Ramos (cell line): ENCODE measurements at regions not wholly inside any gene's neighbourhood (a gene's known extent, or its start where the extent isn't known, plus 50 kb on each side); places are given as distances from the start of the nearest gene placed in this dataset.
"Not testable (repeated sequence)": the region's sequence is repeated elsewhere in the genome, so short reads cannot be mapped to it uniquely, and the experiment has no call there.

Experiments used
- in situ Hi-C: fragments of 300-500 bp; cut with MboI; formaldehyde crosslinking; loops from one replicate; pipeline ENCODE4 v1.14.3; 2022; ENCODE audit warnings: low sequenced_read_pairs; ENCODE audit not compliant: unreplicated experiment

DNA sequence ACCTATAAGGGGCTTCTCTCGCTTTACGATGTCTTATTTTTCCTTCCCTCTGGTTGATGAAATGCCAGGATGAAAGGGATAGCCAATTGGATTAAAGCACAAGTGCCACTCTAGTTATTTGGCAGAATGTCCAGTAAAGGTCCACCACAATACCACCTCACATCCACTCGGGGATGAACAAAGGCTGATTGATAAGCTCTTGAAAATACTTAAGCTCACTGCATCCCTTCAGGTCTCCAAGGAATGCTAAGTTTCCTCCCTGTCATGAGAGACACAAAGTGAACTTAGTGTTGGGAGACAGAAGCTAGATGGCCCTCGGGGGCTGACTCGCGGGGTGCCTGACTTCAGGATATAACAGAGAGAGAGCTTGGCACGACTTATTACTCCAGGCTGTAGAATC is 185.9 kb upstream of the ZNF644 start:
- in situ Hi-C loops = not testable (repeated sequence)

DNA sequence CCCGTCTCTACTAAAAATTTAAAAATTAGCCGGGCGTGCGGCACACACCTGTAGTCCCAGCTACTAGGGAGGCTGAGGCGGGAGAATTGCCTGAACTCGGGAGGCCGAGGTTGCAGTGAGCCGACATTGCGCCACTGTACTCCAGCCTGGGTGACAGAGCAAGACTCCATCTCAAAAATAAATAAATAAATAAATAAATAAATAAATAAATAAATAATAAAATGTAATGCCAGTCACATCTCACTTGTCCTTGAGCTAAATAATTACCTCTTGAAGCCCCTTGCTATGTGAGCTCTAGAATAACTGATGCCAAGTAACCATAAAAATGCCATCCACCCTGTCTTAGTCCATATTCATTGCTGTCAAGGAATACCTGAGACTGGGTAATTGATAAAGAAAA is 182.3 kb upstream of the ZNF644 start:
- in situ Hi-C loops = not testable (repeated sequence)

DNA sequence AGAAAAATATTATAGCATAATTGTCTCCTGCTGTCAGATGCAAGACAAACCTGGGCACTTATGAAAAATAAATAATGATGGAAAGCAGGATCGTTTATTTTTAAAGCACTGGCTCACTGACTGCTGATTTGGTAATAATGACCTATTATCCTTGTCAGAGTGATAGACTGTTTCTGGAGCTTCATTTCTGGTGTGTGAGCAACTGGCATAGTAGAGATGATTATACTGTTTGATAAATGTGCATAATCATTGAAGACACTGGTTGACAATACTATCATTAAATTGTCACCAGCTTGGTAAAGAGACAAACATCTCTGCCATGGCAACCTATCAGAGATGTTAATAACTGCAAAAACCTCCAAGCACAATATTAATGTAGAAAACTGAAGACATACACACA is 179.9 kb upstream of the ZNF644 start:
- in situ Hi-C loops = no loop called here

DNA sequence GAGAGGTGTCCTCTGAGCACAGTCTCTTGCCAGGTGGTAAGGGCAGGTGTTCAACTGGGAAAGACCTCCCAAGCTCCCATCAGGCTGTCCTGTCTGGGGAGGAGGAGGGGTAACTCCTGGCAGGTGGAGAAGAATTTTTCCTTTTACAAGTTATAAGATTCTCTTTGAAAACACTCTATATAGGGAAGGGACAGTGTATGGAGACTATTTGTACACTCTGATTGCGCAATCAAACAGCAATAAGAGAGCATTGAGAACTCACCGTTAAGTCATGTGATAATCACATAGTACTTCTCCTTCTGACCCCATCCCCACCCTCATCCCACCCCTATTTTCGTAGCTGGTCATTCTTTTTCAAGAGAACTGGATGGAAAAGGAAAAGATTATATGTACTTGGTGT is 179.3 kb upstream of the ZNF644 start:
- in situ Hi-C loops = no loop called here

DNA sequence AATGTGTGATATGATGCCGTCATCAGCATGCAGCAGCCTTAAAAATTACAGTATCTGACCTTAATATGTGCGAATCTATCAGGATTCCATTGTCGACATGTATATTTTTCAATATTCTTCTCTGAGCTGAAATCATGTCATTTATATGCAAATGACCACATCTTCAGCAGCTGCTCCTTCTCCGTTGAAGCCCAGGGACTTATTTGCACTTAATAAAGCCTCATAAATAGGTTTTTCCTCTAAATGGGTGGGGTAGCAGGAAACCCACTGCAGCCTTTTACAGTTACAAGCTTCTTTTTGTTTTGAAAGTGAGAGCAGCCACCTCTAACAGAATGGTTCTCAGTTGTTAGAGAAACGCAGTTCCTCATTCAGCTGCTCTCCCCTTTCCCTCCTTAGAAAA is 178.8 kb upstream of the ZNF644 start:
- in situ Hi-C loops = no loop called here

DNA sequence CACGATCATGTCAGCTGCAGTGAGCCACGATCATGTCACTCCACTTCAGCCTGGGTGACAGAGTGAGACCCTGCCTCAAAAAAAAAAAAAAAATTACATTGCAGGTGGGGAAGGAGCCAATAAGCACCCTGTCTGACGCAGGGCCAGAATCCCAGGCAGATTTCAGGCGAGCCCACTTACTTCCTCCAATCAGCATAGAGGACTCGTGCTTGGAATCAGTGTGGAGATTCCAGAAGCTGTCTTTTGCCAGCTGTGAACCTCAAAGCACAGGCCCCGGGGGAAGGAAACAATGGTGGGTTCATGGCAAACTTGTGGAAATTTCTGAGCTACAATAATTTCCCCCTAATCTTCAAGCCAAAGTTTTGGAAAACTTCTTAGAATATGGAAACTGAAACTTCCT is 178.2 kb upstream of the ZNF644 start:
- in situ Hi-C loops = no loop called here

DNA sequence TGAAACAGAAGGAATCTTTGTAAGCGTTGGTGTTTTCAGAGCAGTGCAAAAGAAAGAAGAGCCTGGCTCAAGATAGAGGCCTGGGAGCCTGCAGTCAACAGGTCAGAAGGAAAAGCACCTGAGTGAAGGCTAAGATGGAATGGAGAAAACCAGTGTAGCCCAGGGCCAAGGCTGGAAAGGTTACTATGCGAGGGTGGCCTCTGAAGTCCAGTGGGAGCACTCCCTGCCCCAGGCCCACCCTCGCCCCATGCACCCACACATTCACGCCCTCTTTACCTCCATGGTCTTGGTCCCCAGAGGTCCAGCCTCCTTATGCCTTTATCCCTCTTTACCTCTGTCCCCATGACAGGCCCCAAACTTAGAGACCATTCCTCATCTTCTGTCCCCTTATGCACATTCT is 169.2 kb upstream of the ZNF644 start:
- in situ Hi-C loops = no loop called here

DNA sequence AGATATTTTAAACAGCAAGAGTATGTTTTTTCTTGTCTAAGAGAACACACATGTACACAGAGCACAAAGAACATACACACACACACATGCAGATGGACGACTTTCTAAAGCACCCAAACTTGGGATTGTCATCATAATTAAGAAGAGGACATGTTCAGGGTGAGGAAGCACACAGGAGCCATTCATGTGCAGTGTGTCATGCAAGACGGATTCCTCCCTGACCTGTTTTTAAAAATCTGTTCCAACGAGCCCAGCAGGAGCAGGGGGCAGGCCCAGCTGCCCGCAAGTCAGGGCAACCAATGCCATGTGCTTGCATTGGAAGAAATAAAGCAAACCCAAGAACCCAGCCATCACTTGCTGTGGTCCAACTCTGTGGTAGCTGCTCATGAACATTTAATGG is 167.3 kb upstream of the ZNF644 start:
- in situ Hi-C loops = no loop called here

DNA sequence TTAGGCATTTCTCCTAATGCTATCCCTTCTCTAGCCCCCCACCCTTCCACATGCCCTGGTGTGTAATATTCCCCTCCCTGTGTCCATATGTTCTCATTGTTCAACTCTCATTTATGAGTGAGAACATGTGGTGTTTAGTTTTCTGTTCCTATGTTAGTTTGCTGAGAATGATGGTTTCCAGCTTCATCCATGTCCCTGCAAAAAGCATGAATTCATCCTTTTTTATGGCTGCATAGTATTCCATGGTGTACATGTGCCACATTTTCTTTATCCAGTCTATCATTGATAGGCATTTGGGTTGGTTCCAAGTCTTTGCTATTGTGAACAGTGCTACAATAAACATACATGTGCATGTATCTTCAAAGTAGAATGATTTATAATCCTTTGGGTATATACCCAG is 161.0 kb upstream of the ZNF644 start:
- in situ Hi-C loops = not testable (repeated sequence)

DNA sequence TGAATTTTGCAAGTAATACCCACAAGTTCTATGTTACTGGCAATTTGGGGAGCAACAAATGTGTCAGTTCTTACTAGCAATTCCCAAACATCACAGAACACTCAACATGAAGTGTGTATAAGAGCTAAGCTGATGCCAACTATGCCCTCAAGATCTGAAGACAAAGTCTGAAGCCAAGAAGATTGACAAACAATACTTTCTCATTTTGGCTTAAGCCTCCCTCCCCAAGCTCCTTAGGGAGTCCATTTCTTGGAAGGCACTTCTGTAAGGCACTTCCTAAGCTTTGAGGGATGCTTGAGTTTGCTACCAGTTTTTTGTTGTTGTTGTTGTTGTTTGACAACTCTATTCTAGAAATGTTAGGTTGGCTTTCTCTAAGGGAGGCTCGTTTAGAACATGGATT is 154.4 kb upstream of the ZNF644 start:
- in situ Hi-C loops = no loop called here

DNA sequence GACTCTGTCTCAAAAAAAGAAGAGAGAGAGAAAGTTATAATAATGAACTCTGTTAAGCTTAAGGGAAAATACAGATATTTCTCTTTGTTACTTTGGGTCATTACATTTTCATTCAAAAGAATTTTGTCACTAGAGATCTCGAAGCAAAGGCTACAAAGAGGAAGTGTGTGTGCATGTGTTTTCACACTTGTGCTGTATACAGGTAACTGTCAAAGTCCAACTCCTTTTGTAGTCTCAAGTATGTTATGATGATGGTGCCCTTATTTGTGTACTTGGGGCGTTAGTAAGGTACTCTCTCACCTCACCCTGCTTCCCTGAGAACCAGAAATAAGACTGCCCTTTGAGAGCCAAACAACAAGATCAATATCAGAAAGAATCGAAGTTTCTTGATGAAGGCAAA is 152.9 kb upstream of the ZNF644 start:
- in situ Hi-C loops = loop anchor here (25.0 kb wide), 1 partner anchor 462 kb away; the partner anchor contains the start of gene BARHL2

DNA sequence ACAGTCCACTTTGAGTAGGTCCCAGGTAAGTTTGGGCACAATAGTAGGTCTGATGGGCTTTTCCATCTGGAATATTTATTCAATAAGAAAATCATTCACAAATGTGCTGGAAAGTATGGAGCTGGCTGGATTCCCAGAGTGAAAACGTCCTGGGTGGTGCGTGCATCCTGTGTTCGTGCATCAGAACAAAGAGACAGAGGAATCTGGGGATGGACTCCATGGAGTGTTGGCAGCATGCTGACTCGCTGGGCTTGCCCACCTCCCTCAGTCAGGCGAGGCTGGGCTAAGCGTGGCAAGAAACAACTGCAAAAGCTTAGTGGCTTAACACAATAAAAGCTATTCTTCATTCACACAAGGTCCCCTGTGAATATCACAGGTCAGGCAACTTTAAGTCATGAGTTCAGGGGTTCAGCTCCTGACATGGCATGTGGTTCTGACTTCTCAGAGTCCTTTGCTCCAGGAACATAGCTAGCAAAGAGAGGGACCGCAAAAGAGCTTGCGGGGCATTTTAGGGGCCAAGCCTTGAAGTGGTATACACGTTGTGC is 151.6 kb upstream of the ZNF644 start:
- in situ Hi-C loops = loop anchor here (25.0 kb wide), 1 partner anchor 461 kb away; the partner anchor contains the start of gene BARHL2

DNA sequence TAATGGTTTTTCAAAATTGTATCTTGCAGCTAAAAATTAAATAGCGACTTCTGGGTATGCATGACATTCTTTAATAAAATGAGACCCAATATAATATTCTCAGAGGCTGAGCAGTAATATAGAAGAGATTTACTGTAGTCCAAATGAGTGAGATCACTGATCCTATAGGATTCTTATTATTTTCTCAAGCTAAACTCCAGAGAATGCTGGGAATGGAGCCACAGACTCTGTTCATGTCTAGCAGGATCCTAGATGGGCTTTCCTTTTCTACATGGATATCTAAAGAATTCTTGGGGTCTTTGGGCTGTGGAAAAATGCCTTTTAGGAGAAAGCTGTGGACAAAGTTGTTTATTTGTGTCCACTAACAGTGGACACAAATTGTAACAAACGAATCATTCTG is 150.7 kb upstream of the ZNF644 start:
- in situ Hi-C loops = loop anchor here (25.0 kb wide), 1 partner anchor 460 kb away; the partner anchor contains the start of gene BARHL2

DNA sequence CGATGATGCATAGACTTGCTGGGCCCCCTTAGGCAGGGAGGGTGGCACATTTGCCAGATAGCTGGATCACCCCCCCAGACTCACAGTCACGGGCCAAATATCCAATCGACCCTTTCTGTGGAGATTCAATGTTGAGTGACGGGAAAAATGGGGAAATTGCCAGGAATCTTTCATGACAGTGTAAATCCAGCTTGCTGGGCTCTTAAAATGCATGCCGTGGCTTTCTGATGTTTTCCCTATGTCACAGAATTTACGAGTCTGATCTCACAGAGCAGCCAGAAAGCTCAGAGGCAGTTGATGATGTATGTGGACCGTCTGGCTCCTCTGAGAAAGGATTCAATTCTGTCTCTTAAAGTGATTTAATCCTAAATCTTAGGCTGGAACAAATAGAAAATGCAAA is 150.1 kb upstream of the ZNF644 start:
- in situ Hi-C loops = loop anchor here (25.0 kb wide), 1 partner anchor 460 kb away; the partner anchor contains the start of gene BARHL2

DNA sequence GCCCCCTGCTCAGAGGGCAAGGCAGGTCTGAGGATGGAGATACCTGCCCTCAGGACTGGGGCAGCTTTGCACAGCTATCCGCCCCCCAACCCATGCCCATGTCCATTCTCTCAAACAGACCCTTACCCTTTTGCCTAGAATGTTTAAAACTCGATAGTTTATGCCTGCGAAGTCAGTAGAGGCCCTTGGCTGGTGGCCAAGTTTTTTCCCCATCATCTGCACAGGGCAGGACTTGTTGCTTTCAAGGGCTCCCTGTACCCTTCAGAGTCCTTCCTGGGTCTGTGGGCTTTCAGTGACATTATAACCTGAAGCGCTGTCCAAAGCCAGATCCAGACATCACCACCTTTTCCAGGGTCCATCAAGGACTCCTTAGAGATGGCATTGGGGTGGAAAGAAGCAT is 148.7 kb upstream of the ZNF644 start:
- in situ Hi-C loops = loop anchor here (25.0 kb wide), 1 partner anchor 458 kb away; the partner anchor contains the start of gene BARHL2

DNA sequence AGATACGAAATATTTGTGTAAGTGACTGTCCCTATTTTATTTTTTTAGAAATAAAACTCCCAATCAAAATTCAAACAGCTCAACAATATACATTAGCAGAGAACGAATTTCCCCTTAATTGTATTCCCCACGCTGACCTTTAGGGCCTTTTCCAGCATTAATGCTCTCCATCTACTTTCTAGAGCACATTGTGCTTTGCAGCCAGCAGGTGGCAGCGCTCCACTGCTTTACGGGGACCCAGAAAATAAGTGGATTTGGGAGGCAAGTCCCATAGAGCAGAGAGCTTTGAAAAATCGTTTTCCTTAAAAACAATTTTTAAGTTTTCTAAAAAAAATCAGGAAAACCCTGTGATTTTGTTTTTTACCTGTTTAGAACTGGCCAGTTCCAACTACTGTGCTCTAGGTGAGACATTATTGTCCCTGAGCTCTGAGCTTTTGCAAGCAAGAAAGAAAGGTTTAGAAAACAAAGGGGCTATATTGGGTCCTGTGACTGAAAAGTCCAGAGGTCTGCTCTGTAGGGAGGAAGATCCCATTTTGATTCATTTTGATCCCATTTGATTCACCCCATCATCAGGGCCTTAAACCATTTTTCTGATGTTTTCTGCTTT is 144.4 kb upstream of the ZNF644 start:
- in situ Hi-C loops = loop anchor here (10.0 to 25.0 kb wide), 2 partner anchors 454 to 759 kb away; partner anchors contain the start of gene BARHL2

DNA sequence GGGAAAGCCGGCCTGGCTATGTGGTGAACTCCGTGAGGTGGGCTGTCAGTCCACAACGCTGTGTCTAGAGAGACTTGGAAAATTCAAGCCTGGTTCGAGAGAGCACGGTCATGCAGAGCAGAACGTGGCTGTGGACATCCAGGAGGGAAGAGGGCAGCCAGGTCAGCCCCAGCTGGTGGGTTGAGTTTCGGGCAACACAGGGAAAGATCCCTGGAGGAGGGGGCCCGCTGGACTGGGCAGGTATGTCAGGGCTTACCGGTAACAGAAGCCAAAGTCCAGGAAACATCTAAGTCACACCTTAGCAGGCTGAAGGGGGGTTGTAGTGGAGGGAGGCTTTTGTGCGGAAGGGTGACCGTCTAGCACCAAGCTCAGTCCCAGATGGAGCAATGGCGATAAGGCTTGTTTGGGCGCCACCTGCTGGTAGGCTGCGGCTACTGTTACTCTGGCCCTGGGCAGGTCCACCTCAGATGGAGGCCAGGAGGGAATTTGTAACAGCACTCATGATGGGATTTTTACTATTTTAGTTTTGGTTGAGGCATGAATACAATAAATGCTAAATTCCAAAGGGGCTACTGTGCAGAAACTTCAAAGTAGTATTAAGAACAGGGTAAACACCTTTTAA is 143.3 kb upstream of the ZNF644 start:
- in situ Hi-C loops = loop anchor here (10.0 to 25.0 kb wide), 2 partner anchors 453 to 760 kb away; partner anchors contain the start of gene BARHL2

DNA sequence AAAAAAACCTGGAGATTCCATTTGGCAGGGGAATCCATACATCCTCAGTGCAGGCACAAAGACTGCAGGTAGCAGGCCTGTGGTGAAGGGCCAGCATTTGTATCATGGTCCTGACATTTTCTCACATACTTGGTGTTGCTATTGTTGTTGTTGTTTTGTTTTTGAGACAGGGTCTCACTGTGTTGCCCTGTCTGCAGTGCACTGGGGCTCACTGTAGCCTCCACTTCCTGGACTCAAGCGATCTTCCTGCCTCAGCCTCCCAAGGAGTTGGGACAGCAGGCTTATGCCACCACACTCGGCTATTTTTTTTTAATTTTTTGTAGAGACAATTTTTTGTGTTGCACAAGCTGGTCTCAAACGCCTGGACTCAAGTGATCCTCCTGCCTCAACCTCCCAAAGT is 140.8 kb upstream of the ZNF644 start:
- in situ Hi-C loops = loop anchor here (10.0 to 25.0 kb wide), 2 partner anchors 450 to 762 kb away; partner anchors contain the start of gene BARHL2

DNA sequence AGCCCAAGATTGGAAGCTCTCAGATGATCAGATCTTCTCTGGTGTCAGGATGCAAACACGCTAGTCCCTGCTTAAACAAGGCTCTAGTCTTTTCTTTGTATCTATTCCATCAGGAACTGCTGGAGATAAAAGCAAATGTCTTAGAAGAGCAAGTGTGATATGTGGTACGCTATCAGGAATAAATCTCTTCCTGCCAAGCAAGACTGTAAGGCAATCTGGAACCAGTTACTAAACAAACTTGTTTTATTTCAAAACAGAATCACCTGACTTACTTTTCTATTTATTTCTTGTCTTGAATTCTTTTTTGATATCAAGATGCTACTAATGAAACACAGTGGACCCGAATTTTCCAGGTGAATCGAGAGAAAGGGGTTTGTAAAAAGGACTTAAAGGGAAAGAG is 139.9 kb upstream of the ZNF644 start:
- in situ Hi-C loops = loop anchor here (10.0 to 25.0 kb wide), 2 partner anchors 449 to 763 kb away; partner anchors contain the start of gene BARHL2

DNA sequence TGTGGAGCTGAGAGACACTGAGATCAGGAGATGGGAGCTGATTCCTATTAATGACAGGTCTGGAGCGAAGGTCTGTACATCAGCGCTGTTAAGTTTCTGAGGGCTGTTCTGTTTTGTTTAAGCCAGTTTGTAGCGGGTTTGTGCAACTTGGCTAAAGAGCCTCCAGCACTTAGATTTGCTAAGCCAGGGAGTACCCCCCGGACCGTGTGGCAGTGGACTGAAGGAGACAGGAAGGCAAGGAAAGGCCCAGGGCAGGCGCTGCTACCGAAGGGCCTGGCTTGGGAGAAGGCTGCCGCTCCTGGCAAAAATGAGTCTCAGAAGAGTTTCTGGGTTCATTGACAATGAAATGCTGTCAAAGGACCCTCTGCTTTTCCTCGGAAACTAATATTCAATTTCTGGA is 139.3 kb upstream of the ZNF644 start:
- in situ Hi-C loops = loop anchor here (10.0 to 25.0 kb wide), 2 partner anchors 449 to 764 kb away; partner anchors contain the start of gene BARHL2
